DMS153 (cell line): ENCODE measurements at regions not wholly inside any gene's neighbourhood (a gene's known extent, or its start where the extent isn't known, plus 50 kb on each side); places are given as distances from the start of the nearest gene placed in this dataset.
"Not testable (repeated sequence)": the region's sequence is repeated elsewhere in the genome, so short reads cannot be mapped to it uniquely, and the experiment has no call there.

Experiments
- DNase-seq: peaks from one replicate; lab custom pipeline; 2025; lab: John Stamatoyannopoulos, UW

DNA sequence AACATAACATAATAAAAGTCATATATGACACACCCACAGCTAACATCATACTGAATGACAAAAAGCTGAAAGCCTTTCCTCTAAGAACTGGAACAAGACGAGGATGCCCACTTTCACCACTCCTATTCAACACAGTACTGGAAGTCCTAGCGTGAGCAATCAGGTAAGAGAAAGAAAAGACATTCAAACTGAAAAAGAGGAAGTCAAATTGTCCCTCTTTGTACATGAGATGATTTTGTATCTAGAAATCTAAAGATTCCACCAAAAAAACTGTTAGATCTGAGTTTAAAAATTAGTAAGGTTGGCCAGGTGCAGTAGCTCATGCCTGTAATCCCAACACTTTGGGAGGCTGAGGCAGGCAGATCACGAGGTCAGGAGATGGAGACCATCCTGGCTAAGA is 70.1 kb upstream of the PROKR2 start:
- DNase-seq: not testable (repeated sequence)

DNA sequence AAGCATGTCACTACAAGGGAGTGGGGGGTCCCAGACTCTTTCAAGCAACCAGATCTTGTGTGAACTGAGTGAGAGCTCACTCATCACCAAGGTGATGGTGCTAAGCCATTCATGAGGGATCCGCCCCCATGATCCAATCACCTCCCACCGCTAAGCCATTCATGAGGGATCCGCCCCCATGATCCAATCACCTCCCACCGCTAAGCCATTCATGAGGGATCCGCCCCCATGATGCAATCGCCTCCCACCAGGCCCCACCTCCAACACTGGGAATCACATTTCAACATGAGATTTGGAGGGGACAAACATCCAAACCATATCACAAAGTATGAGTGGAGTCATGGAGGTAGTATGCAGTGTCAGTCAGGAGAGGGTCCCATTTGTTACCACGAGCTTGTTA is 64.8 kb upstream of the PROKR2 start:
- DNase-seq: not testable (repeated sequence)

DNA sequence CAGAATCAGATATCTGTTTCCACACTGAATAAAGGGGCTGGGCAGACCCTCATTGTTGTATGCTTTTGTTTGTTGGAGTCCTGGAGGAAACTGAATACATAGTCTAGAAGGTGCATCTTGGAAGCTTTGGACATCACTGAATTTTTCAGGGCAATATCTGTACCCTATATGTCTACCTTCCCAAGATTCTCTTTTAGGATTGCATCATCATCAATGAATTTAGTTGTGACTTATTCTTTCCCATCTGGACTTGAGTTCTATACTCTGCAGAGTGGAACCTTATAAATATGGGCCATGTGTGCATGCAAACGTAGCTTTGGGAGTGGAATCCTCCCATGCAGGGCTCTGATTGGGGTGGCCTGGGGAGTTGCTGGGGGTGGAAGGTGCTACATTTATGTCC is 60.7 kb upstream of the PROKR2 start:
- DNase-seq: no peak

DNA sequence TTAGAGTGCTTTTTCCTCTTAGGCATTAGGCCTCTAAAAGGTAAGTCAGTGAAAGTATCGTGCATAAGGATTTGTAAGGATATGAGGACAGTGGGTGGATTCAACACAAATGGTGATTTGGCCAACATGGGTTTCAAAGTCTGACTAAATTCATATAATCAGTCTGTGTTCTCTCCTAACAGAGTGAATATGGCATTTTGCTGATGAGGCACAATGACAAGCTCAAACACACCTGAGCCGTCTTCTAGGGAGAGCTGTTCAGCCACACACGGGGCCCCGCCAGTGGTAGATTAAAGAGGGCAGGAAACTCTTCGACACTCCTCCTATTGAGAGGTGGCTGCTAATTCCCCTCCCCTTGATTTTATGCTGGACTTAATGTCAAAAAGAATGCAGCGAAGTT is 59.5 kb upstream of the PROKR2 start:
- no peak for DNase-seq

DNA sequence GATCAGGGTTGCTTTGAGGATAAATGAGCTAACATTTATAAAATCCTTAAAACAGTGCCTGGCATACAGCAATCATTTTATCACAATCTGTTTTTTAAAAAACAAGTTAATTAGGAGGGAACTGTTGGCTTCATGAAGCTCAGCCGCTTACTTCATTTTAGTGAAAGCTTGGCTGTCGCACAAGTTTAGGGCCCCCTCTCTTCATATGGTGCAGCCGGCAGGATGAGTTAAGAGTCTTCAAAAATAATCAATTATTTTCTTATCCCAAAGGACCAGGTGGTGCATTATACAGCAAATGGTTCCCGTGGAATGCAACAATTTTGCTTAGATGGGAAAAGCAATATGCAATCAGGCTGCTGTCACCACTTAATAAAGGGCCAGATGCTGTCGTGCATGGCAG is 57.4 kb upstream of the PROKR2 start:
- no peak for DNase-seq

DNA sequence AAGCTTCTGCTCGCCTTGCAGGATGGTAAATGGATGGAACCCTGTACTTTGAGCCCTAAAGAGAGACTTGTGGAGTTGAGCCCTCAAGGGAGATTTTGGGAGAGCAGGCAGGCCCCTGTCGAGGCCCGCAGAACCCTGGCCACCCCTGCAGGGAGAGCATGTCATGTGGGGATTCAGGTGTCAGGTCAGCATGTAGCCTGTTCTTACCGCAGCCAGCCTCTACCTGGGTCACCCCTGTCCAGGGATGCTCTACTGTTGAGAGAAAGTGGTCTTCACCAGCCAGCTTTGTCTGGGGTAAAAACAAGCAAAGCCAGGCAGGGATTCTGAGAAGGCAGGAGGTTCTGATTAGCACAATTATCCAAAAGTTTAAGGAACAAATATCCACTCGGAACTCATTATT is 55.6 kb upstream of the PROKR2 start:
- no peak for DNase-seq

DNA sequence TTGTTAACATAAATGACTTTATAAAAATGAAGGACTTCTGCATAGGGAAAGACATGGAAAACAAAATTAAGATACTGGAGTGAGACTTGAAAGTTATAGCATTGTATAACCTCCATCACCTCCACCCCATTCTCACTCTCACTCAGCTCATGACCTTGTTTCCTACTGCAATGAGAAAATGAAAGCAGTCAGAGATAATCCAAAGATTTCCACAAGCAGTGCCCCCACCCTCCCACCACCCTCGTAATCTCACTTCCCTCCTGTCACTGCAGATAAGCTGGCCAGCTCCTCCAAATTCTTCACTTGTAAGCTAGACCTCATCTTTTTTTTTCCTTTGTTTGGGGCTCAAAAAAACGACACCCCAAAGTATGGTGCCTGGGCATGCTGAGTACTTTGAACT is 52.9 kb upstream of the PROKR2 start:
- DNase-seq: no peak
